CD4-positive, alpha-beta T cell (primary cell): ENCODE measurements at regions not wholly inside any gene's neighbourhood (a gene's known extent, or its start where the extent isn't known, plus 50 kb on each side); places are given as distances from the start of the nearest gene placed in this dataset.

ENCODE experiments used
- ATAC-seq: fragments of 200-7000 bp; cut with Tn5 transposase; one replicate; pipeline ENCODE4 v1.10.0; 2022; ENCODE audit warnings: mild to moderate bottlenecking; ENCODE audit not compliant: poor library complexity
- CTCF ChIA-PET: fragments of 350-600 bp; sonication (Branson Sonifier 250); formaldehyde crosslinking; loops from one replicate; lab custom pipeline; 2021; ENCODE audit warnings: antibody characterized with exemption, inconsistent platforms; lab: Charles Lee
- POLR2A ChIA-PET: fragments of 350-600 bp; sonication (Branson Sonifier 250); formaldehyde crosslinking; loops from one replicate; lab custom pipeline; 2021; ENCODE audit warnings: antibody characterized with exemption, inconsistent platforms; lab: Charles Lee
- DNase-seq, 14 experiments: peaks; one replicate each; pipeline ENCODE4 v3.0.0-alpha.2; 2013 to 2020; ENCODE audit warnings: mixed read lengths in 2 of 14
- H3K27ac ChIP-seq, 2 donors: one replicate each; pipeline versions ENCODE4 v1.5.1 to v1.7.0; 2013; ENCODE audit warnings: low read length in 2 of 2, low read depth in 1 of 2, mild to moderate bottlenecking in 1 of 2
- H3K27me3 ChIP-seq, 2 experiments: 1 replicate in 1 of 2; 2 replicates in 1 of 2; pipeline versions ENCODE4 v1.6.1 to v1.7.0; 2013; ENCODE audit warnings: low read length in 2 of 2, control low read depth in 1 of 2, mild to moderate bottlenecking in 1 of 2, moderate library complexity in 1 of 2; ENCODE audit not compliant: insufficient read depth in 2 of 2, control insufficient read depth in 1 of 2
- H3K36me3 ChIP-seq: one replicate; pipeline ENCODE4 v1.6.1; 2013; ENCODE audit warnings: low read length, control low read depth; ENCODE audit not compliant: insufficient read depth
- H3K4me1 ChIP-seq: one replicate; pipeline ENCODE4 v1.6.1; 2013; ENCODE audit warnings: low read length, control low read depth; ENCODE audit not compliant: insufficient read depth
- H3K4me3 ChIP-seq: one replicate; pipeline ENCODE4 v1.5.1; 2013; ENCODE audit warnings: mild to moderate bottlenecking, low read length, moderate library complexity
- H3K9me3 ChIP-seq, 2 experiments: 1 replicate in 1 of 2; 2 replicates in 1 of 2; pipeline versions ENCODE4 v1.6.1 to v1.7.0; 2013; ENCODE audit warnings: low read length in 2 of 2, mild to moderate bottlenecking in 2 of 2, control low read depth in 1 of 2, moderate library complexity in 1 of 2; ENCODE audit not compliant: control insufficient read depth in 1 of 2, insufficient read depth in 1 of 2
- H3K27ac Mint-ChIP-seq: one replicate; pipeline ENCODE4 v1.8.0; 2020; ENCODE audit warnings: mixed read lengths
- H3K27me3 Mint-ChIP-seq: one replicate; pipeline ENCODE4 v1.8.0; 2021; ENCODE audit warnings: mixed read lengths
- H3K36me3 Mint-ChIP-seq: one replicate; pipeline ENCODE4 v1.8.0; 2021; ENCODE audit warnings: low read depth, mixed read lengths
- H3K4me1 Mint-ChIP-seq: one replicate; pipeline ENCODE4 v1.8.0; 2021; ENCODE audit warnings: low read depth, mixed read lengths
- H3K4me3 Mint-ChIP-seq: one replicate; pipeline ENCODE4 v1.8.0; 2020; ENCODE audit warnings: mild to moderate bottlenecking, mixed read lengths
- H3K9me3 Mint-ChIP-seq: one replicate; pipeline ENCODE4 v1.8.0; 2020; ENCODE audit warnings: mixed read lengths
- intact Hi-C, 2 experiments: fragments of 100-400 bp; cut with DNase I in 1 of 2; cut with micrococcal nuclease in 1 of 2; formaldehyde crosslinking; loops; one replicate each; pipeline versions ENCODE4 v1.15.1 to v1.9.0; 2023 to 2025; cut with DNase I, micrococcal nuclease
- TF ChIP-seq, protein P1 (sequence below): fragments of 200-600 bp; IDR thresholded peaks from one replicate; pipeline ENCODE4 v1.8.0; 2022; ENCODE audit warnings: antibody characterized with exemption, mild to moderate bottlenecking

DNA sequence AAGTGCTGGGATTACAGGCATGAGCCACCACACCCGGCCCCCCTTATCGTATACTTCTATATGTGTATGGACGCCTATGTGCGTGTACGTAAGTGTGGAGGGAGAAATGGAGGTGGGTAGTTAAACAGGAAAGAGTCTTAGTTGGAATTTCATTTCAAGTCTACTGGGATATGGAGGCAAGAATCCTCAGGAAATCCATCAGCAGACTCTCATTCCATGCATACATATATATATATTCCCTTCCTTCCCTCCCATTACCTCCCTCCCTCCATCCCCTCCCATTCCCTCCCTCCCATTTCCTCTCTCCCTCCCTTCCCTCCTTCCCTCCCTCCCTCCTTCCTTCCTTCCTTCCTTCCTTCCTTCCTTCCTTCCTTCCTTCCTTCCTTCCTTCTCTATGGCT lies 391.7 kb upstream of the RBFOX1 start:
- Mint-ChIP-seq H3K4me3 (no peak overlapping the region), H3K4me1 (no peaks in the 10 kb centered on the region), H3K36me3 (no peaks in the 10 kb centered on the region), H3K9me3 (peaks cover 7% of the 10 kb centered on the region), H3K27me3 (no peaks in the 10 kb centered on the region), H3K27ac (no peak overlapping the region)
- no peaks in the 10 kb centered on the region for H3K4me1 ChIP-seq
- no peak overlapping the region for H3K27ac ChIP-seq
- TF ChIP-seq, protein P1, sequence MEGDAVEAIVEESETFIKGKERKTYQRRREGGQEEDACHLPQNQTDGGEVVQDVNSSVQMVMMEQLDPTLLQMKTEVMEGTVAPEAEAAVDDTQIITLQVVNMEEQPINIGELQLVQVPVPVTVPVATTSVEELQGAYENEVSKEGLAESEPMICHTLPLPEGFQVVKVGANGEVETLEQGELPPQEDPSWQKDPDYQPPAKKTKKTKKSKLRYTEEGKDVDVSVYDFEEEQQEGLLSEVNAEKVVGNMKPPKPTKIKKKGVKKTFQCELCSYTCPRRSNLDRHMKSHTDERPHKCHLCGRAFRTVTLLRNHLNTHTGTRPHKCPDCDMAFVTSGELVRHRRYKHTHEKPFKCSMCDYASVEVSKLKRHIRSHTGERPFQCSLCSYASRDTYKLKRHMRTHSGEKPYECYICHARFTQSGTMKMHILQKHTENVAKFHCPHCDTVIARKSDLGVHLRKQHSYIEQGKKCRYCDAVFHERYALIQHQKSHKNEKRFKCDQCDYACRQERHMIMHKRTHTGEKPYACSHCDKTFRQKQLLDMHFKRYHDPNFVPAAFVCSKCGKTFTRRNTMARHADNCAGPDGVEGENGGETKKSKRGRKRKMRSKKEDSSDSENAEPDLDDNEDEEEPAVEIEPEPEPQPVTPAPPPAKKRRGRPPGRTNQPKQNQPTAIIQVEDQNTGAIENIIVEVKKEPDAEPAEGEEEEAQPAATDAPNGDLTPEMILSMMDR, result no peak
- ChIA-PET CTCF (no interaction called here), POLR2A (no interaction called here)
- no peaks in the 10 kb centered on the region for H3K27me3 ChIP-seq
- no peak for ATAC-seq
- DNase-seq, result no peak
- H3K9me3 ChIP-seq, result peaks cover 0 to 24% of the 10 kb centered on the region in 2 experiments
- no peak overlapping the region for H3K4me3 ChIP-seq
- intact Hi-C loops, result no loop called here
- no peaks in the 10 kb centered on the region for H3K36me3 ChIP-seq

DNA sequence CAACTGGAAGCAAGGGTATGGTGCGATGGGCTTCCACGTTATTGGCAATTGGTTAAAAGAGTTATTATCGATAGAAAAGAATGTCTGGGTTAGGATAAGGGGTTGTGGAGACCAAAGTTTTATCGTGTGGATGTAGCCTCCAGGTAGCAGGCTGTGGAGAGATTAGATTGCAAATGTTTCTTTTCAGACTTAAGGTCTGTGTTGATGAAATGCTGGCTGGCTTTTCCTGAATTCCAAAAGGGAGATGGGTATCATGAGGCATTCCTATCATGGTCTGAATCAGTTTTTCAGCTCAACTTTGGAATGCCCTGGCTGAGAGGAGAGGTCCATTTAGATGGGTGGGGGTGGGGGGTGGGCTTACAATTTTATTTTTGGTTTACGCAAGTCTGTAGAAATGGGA lies 395.0 kb upstream of the RBFOX1 start:
- Mint-ChIP-seq H3K36me3 (no peaks in the 10 kb centered on the region), H3K9me3 (peaks cover 9% of the 10 kb centered on the region), H3K4me1 (no peaks in the 10 kb centered on the region), H3K27ac (no peak overlapping the region), H3K4me3 (no peak overlapping the region), H3K27me3 (no peaks in the 10 kb centered on the region)
- intact Hi-C loops, result no loop called here
- CTCF ChIA-PET, result interaction anchor here (0.6 kb wide), 1 partner anchor 88 kb away, joined by 3 read pairs; no protein-coding TSS in a partner anchor
- POLR2A ChIA-PET, result no interaction called here
- Histone ChIP-seq H3K9me3 (peaks cover 0 to 15% of the 10 kb centered on the region in 2 experiments), H3K27me3 (no peaks in the 10 kb centered on the region), H3K27ac (no peak overlapping the region), H3K4me3 (no peak overlapping the region), H3K36me3 (no peaks in the 10 kb centered on the region), H3K4me1 (no peaks in the 10 kb centered on the region)
- DNase-seq, result no peak
- ATAC-seq, result no peak
- TF ChIP-seq, protein P1, result no peak

DNA sequence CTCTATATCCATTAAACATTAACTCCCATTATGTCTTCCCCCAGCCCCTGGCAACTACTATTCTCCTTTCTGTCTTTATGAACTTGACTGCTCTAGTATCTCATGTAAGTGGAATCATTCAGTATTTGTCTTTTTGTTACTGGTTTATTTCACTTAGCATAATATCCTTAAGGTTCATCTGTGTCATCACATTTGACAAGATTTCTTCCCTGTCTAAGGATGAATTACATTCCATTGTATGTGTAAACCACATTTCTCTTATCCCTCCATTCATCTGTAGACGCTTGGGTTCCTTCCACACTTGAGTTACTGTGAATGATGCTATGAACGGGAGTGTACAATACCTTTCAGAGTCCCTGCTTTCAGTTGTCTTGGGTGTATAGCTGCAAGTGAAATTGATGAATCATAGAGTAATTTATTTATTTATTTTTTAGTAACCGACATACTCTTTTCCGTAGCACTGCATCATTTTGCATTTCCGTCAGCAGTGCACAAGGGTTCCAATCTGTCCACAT lies 399.7 kb upstream of the RBFOX1 start:
- TF ChIP-seq, protein P1, result no peak
- ATAC-seq (no peak), DNase-seq (no peak)
- Histone ChIP-seq H3K27me3 (no peaks in the 10 kb centered on the region), H3K36me3 (no peaks in the 10 kb centered on the region), H3K9me3 (peaks cover 0 to 10% of the 10 kb centered on the region in 2 experiments), H3K27ac (no peak overlapping the region), H3K4me1 (no peaks in the 10 kb centered on the region), H3K4me3 (no peak overlapping the region)
- ChIA-PET POLR2A (no interaction called here), CTCF (no interaction called here)
- Mint-ChIP-seq H3K4me3 (no peak overlapping the region), H3K27ac (no peak overlapping the region), H3K4me1 (no peaks in the 10 kb centered on the region), H3K36me3 (no peaks in the 10 kb centered on the region), H3K27me3 (no peaks in the 10 kb centered on the region), H3K9me3 (peaks cover 7% of the 10 kb centered on the region)
- intact Hi-C loops, result no loop called here
